Progenitor cell of endocrine pancreas (in vitro differentiated cells): ENCODE measurements at regions not wholly inside any gene's neighbourhood (a gene's known extent, or its start where the extent isn't known, plus 50 kb on each side); places are given as distances from the start of the nearest gene placed in this dataset.
A peak's percentile ranks its signal among the peaks of the same experiment; 100 is the strongest.

ENCODE experiments used
- DNase-seq: peaks from one replicate; pipeline ENCODE4 v3.0.0; 2021; ENCODE audit warnings: low spot score; ENCODE audit not compliant: unreplicated experiment
- H3K27ac Mint-ChIP-seq: 2 replicates; pipeline ENCODE4 v1.8.0; 2021; ENCODE audit warnings: mild to moderate bottlenecking, moderate library complexity, mixed read lengths
- H3K27me3 Mint-ChIP-seq: 2 replicates; pipeline ENCODE4 v1.8.0; 2021; ENCODE audit warnings: mixed read lengths
- H3K36me3 Mint-ChIP-seq: 2 replicates; pipeline ENCODE4 v1.8.0; 2022; ENCODE audit warnings: mixed read lengths; ENCODE audit not compliant: insufficient read depth
- H3K4me1 Mint-ChIP-seq: 2 replicates; pipeline ENCODE4 v1.8.0; 2021; ENCODE audit warnings: low read depth, mixed read lengths
- H3K4me3 Mint-ChIP-seq: 2 replicates; pipeline ENCODE4 v1.8.0; 2021; ENCODE audit warnings: low read depth, mild to moderate bottlenecking, moderate library complexity, mixed read lengths
- H3K9me3 Mint-ChIP-seq: 2 replicates; pipeline ENCODE4 v1.8.0; 2021; ENCODE audit warnings: low read depth, mixed read lengths
- CTCF ChIP-seq: fragments of 200-600 bp; sonication (generic); IDR thresholded peaks from one replicate; pipeline ENCODE4 v1.5.0; 2021; ENCODE audit warnings: antibody characterized with exemption, mild to moderate bottlenecking; ENCODE audit not compliant: unreplicated experiment

DNA sequence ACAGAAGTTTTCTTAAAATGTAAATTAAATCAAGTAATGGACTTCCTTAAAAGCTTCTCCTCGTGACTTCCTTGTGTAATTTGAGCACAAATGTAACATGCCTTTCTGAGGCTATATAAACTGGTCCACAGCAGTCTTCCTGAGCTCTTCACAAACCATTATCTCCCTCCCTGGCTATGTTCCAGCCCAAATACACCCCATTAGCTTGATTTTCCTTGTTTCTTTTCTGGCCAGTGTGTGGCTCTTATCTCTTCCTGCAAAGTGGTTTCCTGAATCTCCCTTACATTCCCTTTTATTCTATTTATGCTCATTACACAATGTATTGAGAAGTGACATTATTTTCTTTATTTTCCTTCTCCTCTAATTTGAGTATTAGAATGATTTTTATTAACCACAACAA, 1085.3 kb upstream of the PCDH10 start:
- Mint-ChIP-seq H3K27ac (no peak overlapping the region), H3K4me3 (no peak overlapping the region), H3K9me3 (peaks cover 10% of the 10 kb centered on the region), H3K27me3 (no peaks in the 10 kb centered on the region), H3K36me3 (no peaks in the 10 kb centered on the region), H3K4me1 (no peaks in the 10 kb centered on the region)
- TF ChIP-seq CTCF, result no peak
- no peak for DNase-seq

- TF ChIP-seq CTCF, result no peak
- no peak overlapping the region for H3K27ac Mint-ChIP-seq
- H3K27me3 Mint-ChIP-seq, result no peaks in the 10 kb centered on the region
- no peak overlapping the region for H3K4me3 Mint-ChIP-seq
- no peaks in the 10 kb centered on the region for H3K36me3 Mint-ChIP-seq
- no peak for DNase-seq
- peaks cover 6% of the 10 kb centered on the region for H3K9me3 Mint-ChIP-seq
- H3K4me1 Mint-ChIP-seq, result no peaks in the 10 kb centered on the region
These were observed 1083.1 kb upstream of the PCDH10 start for GRCh38 chr4:132065940-132066495.

- Mint-ChIP-seq H3K27me3 (no peaks in the 10 kb centered on the region), H3K4me3 (no peak overlapping the region), H3K27ac (no peak overlapping the region), H3K4me1 (no peaks in the 10 kb centered on the region), H3K9me3 (no peaks in the 10 kb centered on the region), H3K36me3 (no peaks in the 10 kb centered on the region)
- no peak for TF ChIP-seq CTCF
- no peak for DNase-seq
These were observed 1077.3 kb upstream of the PCDH10 start for GRCh38 chr4:132071815-132072214.

DNA sequence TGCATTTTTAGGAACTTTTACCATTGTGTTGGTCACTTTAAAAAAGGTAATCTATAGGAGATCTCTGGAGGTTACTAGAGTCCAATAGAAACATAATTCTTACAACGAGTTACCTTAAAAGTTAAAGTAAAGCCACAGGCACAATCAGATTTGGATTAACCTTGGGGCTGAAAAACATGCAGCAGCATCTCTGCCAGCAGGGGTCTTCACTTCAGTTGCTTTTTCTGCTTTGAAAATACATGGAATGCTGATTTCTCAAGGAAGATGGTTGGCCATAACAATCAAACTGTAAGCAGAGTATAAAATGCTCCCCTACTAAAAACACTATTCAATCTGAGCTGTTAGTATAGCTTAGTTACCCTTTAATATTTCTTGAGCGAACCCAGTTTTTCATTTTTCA, 1072.3 kb upstream of the PCDH10 start:
- Mint-ChIP-seq H3K4me3 (no peak overlapping the region), H3K27ac (no peak overlapping the region), H3K9me3 (no peaks in the 10 kb centered on the region), H3K4me1 (no peaks in the 10 kb centered on the region), H3K27me3 (no peaks in the 10 kb centered on the region), H3K36me3 (no peaks in the 10 kb centered on the region)
- peak; percentile 22 for TF ChIP-seq CTCF
- DNase-seq, result no peak

DNA sequence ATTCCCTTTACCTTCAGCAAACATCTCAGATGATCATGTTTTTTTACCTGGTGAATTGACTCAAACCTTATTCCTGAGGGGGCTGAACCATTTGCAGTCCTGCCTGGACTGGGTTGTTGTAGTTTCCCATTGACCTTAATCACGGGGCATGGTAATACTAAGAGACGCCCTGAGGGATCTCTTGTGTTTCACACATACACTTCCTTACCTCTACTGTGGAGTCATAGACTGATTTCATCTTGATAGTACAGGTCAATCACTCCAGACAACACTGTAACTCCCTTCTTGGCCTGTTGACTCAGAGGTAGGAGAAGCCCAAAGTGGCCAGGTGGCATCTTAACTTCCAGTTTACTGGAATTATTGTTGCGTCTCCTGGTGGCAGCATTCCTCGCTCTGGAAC, 1064.0 kb upstream of the PCDH10 start:
- H3K4me3 Mint-ChIP-seq, result no peak overlapping the region

More for the DNA sequence above, 1064.0 kb upstream of the PCDH10 start:
- Mint-ChIP-seq H3K27ac (no peak overlapping the region), H3K9me3 (no peaks in the 10 kb centered on the region), H3K4me1 (no peaks in the 10 kb centered on the region), H3K27me3 (no peaks in the 10 kb centered on the region), H3K36me3 (no peaks in the 10 kb centered on the region)
- TF ChIP-seq CTCF, result no peak
- DNase-seq, result no peak
